ENCODE measurements at regions not wholly inside any gene's neighbourhood (a gene's known extent, or its start where the extent isn't known, plus 50 kb on each side); places are given as distances from the start of the nearest gene placed in this dataset.

DNA sequence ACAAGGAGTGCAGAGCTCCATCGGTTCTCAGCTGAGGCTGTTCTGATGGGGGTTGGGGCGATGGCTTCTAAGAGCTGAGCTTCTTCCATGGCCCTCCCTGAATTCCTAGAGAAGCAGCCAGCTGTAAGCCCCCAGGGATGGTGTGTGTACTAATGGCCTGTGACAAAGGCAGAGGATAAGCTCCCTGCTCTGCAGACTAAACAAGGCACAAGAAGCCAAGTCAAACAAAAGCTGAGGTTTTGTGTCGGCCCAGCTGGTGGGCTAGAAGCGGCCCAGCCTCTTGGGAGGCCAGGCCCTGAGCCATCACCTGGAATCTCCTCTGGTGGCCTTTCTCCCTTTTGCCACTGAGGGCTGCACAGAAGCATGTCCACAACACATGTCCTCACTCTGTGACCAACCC lies 75.0 kb upstream of the XPA start:
- TF ChIP-seq, protein P1, sequence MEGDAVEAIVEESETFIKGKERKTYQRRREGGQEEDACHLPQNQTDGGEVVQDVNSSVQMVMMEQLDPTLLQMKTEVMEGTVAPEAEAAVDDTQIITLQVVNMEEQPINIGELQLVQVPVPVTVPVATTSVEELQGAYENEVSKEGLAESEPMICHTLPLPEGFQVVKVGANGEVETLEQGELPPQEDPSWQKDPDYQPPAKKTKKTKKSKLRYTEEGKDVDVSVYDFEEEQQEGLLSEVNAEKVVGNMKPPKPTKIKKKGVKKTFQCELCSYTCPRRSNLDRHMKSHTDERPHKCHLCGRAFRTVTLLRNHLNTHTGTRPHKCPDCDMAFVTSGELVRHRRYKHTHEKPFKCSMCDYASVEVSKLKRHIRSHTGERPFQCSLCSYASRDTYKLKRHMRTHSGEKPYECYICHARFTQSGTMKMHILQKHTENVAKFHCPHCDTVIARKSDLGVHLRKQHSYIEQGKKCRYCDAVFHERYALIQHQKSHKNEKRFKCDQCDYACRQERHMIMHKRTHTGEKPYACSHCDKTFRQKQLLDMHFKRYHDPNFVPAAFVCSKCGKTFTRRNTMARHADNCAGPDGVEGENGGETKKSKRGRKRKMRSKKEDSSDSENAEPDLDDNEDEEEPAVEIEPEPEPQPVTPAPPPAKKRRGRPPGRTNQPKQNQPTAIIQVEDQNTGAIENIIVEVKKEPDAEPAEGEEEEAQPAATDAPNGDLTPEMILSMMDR (IDR thresholded peaks at IDR 0.05), result no peak
- TF ChIP-seq POLR2AphosphoS5 (IDR thresholded peaks at IDR 0.05), result no peak
- TF ChIP-seq POLR2A (IDR thresholded peaks at IDR 0.05), result no peak

Data from breast epithelium (tissue), 3 donors.